ENCODE measurements at regions not wholly inside any gene's neighbourhood (a gene's known extent, or its start where the extent isn't known, plus 50 kb on each side); places are given as distances from the start of the nearest gene placed in this dataset.

DNA sequence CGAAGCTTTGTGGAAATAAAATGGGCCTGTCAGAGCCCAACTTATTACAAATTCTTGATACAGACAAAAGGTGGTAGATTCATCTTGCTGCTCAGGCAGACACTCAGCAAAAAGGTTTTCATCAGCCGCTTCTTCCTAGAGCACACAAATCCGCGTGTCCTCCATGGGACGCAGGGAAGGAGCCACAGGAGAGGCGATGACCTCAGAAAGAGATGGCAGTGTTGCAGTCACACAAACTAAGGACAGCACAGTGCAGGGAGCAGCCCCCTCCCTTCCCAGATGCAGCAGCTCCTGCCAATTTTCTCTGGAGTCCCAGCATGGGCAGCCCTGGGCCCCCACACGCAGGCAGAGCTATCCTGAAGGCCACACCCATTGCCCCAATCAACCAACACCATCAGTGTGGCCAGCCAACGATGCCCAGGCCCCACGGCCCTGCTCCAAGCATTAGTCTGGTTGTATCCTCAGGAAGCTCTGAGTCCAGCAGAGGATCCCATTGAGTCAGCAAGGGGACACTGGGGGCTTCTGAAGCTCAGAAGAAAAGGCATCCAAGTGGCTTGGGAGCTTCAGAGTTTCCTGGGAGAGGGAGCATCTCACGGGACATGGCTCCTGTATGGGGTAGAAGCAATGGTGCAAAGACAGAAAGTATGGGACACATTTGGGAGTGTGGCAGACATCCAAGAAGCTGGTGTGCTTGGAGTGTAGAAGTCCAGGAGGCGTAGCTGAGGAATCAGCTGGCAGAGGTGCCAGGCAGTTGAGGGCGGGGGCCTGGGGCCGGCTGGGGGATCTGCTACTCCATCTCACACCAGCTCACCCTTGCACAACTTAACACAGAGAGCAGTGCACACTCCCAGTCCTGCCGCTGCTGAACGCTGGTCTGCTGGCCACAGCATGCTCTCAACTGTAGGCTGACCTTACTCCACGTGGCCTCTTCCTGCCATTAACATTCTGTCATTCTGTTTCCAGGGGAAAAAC is 142.1 kb upstream of the CST7 start:
- H2BK120ac ChIP-seq (ENCODE audit: low read depth, low read length) = no peak overlapping the region
- in situ Hi-C loops (cut with MboI; ENCODE audit: low sequenced_read_pairs) = no loop called here
- WGBS, 2 experiments (ENCODE audit: extremely low coverage in 2 of 2, insufficient read length in 1 of 2) = 75% methylated on average over 4 of the region's 16 CpGs; no CpG with 5 or more reads in 1 of the 2 experiments
- no peak overlapping the region for H3K56ac ChIP-seq (ENCODE audit: extremely low read depth, insufficient read depth, low read length)
- no peak for TF ChIP-seq CHD1 (IDR thresholded peaks at IDR 0.05; ENCODE audit: low read depth, low read length)
- TF ChIP-seq, protein P1, sequence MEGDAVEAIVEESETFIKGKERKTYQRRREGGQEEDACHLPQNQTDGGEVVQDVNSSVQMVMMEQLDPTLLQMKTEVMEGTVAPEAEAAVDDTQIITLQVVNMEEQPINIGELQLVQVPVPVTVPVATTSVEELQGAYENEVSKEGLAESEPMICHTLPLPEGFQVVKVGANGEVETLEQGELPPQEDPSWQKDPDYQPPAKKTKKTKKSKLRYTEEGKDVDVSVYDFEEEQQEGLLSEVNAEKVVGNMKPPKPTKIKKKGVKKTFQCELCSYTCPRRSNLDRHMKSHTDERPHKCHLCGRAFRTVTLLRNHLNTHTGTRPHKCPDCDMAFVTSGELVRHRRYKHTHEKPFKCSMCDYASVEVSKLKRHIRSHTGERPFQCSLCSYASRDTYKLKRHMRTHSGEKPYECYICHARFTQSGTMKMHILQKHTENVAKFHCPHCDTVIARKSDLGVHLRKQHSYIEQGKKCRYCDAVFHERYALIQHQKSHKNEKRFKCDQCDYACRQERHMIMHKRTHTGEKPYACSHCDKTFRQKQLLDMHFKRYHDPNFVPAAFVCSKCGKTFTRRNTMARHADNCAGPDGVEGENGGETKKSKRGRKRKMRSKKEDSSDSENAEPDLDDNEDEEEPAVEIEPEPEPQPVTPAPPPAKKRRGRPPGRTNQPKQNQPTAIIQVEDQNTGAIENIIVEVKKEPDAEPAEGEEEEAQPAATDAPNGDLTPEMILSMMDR (conservative IDR thresholded peaks at IDR 0.05; ENCODE audit: low read depth, low read length) = no peak
- no peak for TF ChIP-seq RAD21 (IDR thresholded peaks at IDR 0.05; ENCODE audit: low read length)
- H4K20me1 ChIP-seq (ENCODE audit: insufficient read depth, low read length) = no peaks in the 10 kb centered on the region
- BruUV-seq (replicated peaks) = no TSS peak
- no peak overlapping the region for H3K4ac ChIP-seq (ENCODE audit: low read depth, low read length)
- no peaks in the 10 kb centered on the region for H3K9me3 ChIP-seq (ENCODE audit: control insufficient read depth, insufficient read depth, low read length)
- H2AK5ac ChIP-seq (ENCODE audit: low read depth, low read length) = no peak overlapping the region
- no peak overlapping the region for H3K27ac ChIP-seq (ENCODE audit: insufficient read depth, low read length)
- H2AK9ac ChIP-seq (replicated peaks; ENCODE audit: low read depth, low read length, poor library complexity) = no peak overlapping the region
- CTCF ChIA-PET = no interaction called here
- POLR2A ChIA-PET (ENCODE audit: unreplicated experiment) = no interaction called here
- dilution Hi-C loops (cut with HindIII; ENCODE audit: low sequenced_read_pairs, unreplicated experiment) = no loop called here
- no peak overlapping the region for H3K18ac ChIP-seq (ENCODE audit: low read depth, low read length)
- no peak overlapping the region for H3K23ac ChIP-seq (ENCODE audit: low read depth, low read length)
- H2AFZ ChIP-seq (replicated peaks; ENCODE audit: low read length, poor library complexity) = no peak overlapping the region
- H3K36me3 ChIP-seq (ENCODE audit: control insufficient read depth, insufficient read depth, low read length) = no peaks in the 10 kb centered on the region
- H3K9ac ChIP-seq (ENCODE audit: low read depth, low read length) = no peak overlapping the region
- no peak overlapping the region for H2BK5ac ChIP-seq (ENCODE audit: low read depth, low read length, poor library complexity, severe bottlenecking)
- no peaks in the 10 kb centered on the region for H3K79me1 ChIP-seq (ENCODE audit: low read depth in 1 of 2, low read length in 2 of 2)
- H3K27me3 ChIP-seq (ENCODE audit: control insufficient read depth, insufficient read depth, low read length) = peaks cover 2% of the 10 kb centered on the region; the same call in 1 of the 2 replicates
- no peak overlapping the region for H4K91ac ChIP-seq (ENCODE audit: insufficient read depth, low read depth, low read length)
- intact Hi-C loops (cut with micrococcal nuclease) = no loop called here
- no peak for DNase-seq
- H3K4me2 ChIP-seq (ENCODE audit: low read depth, low read length) = no peak overlapping the region
- H4K5ac ChIP-seq (ENCODE audit: low read depth, low read length) = no peak overlapping the region
- no peaks in the 10 kb centered on the region for H3K4me1 ChIP-seq (ENCODE audit: control insufficient read depth, insufficient read depth, low read length)
- H2BK20ac ChIP-seq (ENCODE audit: low read depth, low read length) = no peak overlapping the region
- no peak overlapping the region for H3K4me3 ChIP-seq (ENCODE audit: insufficient read depth, low read depth, low read length)
- no peak overlapping the region for H2BK15ac ChIP-seq (ENCODE audit: low read depth, low read length)
- H4K8ac ChIP-seq (ENCODE audit: low read depth in 2 of 2, low read length in 2 of 2) = no peak overlapping the region
- H3K14ac ChIP-seq (replicated peaks; ENCODE audit: low read depth, low read length) = no peak overlapping the region
- no peak for ATAC-seq (ENCODE audit: low read depth)
- H3K9me1 ChIP-seq (ENCODE audit: insufficient read depth, low read length) = no peaks in the 10 kb centered on the region
